H1 (cell line): ENCODE measurements at regions not wholly inside any gene's neighbourhood (a gene's known extent, or its start where the extent isn't known, plus 50 kb on each side); places are given as distances from the start of the nearest gene placed in this dataset.
A peak's percentile ranks its signal among the peaks of the same experiment; 100 is the strongest.

ENCODE experiments used
- CTCF ChIA-PET: fragments of 300-600 bp; sonication (Branson Sonifier 250); formaldehyde crosslinking; loops from one replicate; lab custom pipeline; 2021; ENCODE audit not compliant: partially characterized antibody; lab: Charles Lee
- POLR2A ChIA-PET: fragments of 300-600 bp; sonication (Branson Sonifier 250); formaldehyde crosslinking; loops from one replicate; lab custom pipeline; 2021; ENCODE audit warnings: inconsistent platforms; ENCODE audit not compliant: partially characterized antibody; lab: Charles Lee
- DNase-seq, 2 experiments: peaks; one replicate each; pipeline versions ENCODE4 v3.0.0 to v3.0.0-alpha.2; 2010 to 2022; ENCODE audit warnings: low spot score in 2 of 2, low read depth in 1 of 2, mixed read lengths in 1 of 2
- FAIRE-seq: peaks from 2 replicates; lab custom pipeline; 2011; peaks lifted over from hg19 to GRCh38; lab: Jason Lieb, UNC
- H2AFZ ChIP-seq: 2 replicates; pipeline ENCODE4 v1.8.1; 2012; ENCODE audit warnings: low read length, inconsistent platforms
- H2AK5ac ChIP-seq: 2 replicates; pipeline ENCODE4 v1.6.1; 2013; ENCODE audit warnings: low read depth, low read length
- H2BK120ac ChIP-seq: replicated peaks from 2 replicates; pipeline ENCODE3; 2013; ENCODE audit warnings: low read depth, low read length, inconsistent platforms
- H2BK12ac ChIP-seq: 2 replicates; pipeline ENCODE4 v1.6.1; 2013; ENCODE audit warnings: low read depth, low read length
- H2BK15ac ChIP-seq: 2 replicates; pipeline ENCODE4 v1.6.1; 2013; ENCODE audit warnings: low read length
- H2BK20ac ChIP-seq: 2 replicates; pipeline ENCODE4 v1.6.1; 2013; ENCODE audit warnings: low read length
- H2BK5ac ChIP-seq: 2 replicates; pipeline ENCODE4 v1.6.1; 2013; ENCODE audit warnings: low read depth, low read length
- H3K14ac ChIP-seq: 2 replicates; pipeline ENCODE4 v1.6.1; 2013; ENCODE audit warnings: inconsistent platforms; ENCODE audit not compliant: insufficient read length
- H3K18ac ChIP-seq: 2 replicates; pipeline ENCODE4 v1.6.1; 2013; ENCODE audit warnings: low read length; ENCODE audit errors: extremely low read depth
- H3K23ac ChIP-seq: 2 replicates; pipeline ENCODE4 v1.6.1; 2013; ENCODE audit warnings: inconsistent platforms; ENCODE audit not compliant: insufficient read length
- H3K23me2 ChIP-seq: 2 replicates; pipeline ENCODE4 v1.6.1; 2013; ENCODE audit warnings: low read depth, low read length
- H3K27ac ChIP-seq: 2 replicates; pipeline ENCODE4 v1.6.1; 2011; ENCODE audit warnings: low read depth, low read length, inconsistent platforms
- H3K27me3 ChIP-seq, 4 experiments: replicated peaks in 1 of 4; 1 replicate in 1 of 4; 2 replicates in 3 of 4; pipeline versions ENCODE4 v1.6.1 to v1.8.1; 2011 to 2013; ENCODE audit warnings: low read length in 3 of 4, mild to moderate bottlenecking in 3 of 4, inconsistent platforms in 2 of 4, mixed read lengths in 2 of 4, moderate library complexity in 1 of 4; ENCODE audit not compliant: control insufficient read depth in 3 of 4, insufficient read depth in 3 of 4; ENCODE audit errors: extremely low read depth in 1 of 4
- H3K36me3 ChIP-seq, 4 experiments: 2 replicates each; pipeline versions ENCODE4 v1.6.1 to v1.8.1; 2011 to 2013; ENCODE audit warnings: mild to moderate bottlenecking in 4 of 4, low read length in 3 of 4, moderate library complexity in 2 of 4, control low read depth in 1 of 4, inconsistent platforms in 1 of 4; ENCODE audit not compliant: insufficient read depth in 4 of 4, control insufficient read depth in 2 of 4
- H3K4ac ChIP-seq: replicated peaks from 2 replicates; pipeline ENCODE3; 2013; ENCODE audit warnings: low read length, low read depth, mixed read lengths, inconsistent platforms; ENCODE audit not compliant: insufficient read length
- H3K4me1 ChIP-seq, 4 experiments: replicated peaks in 1 of 4; 1 replicate in 1 of 4; 2 replicates in 3 of 4; pipeline versions ENCODE4 v1.6.1 to v1.8.1; 2011 to 2013; ENCODE audit warnings: low read length in 3 of 4, inconsistent platforms in 2 of 4, mixed read lengths in 1 of 4; ENCODE audit not compliant: insufficient read depth in 4 of 4, control insufficient read depth in 3 of 4
- H3K4me2 ChIP-seq, 2 experiments: 2 replicates each; pipeline versions ENCODE4 v1.6.1 to v1.8.1; 2011 to 2013; ENCODE audit warnings: low read depth in 2 of 2, low read length in 2 of 2, control low read depth in 1 of 2, inconsistent platforms in 1 of 2, mild to moderate bottlenecking in 1 of 2; ENCODE audit not compliant: insufficient read depth in 1 of 2
- H3K4me3 ChIP-seq, 4 experiments: fragments of 200-600, 300-600 bp in 1 of 4; sonication (generic), shearing (Covaris generic), sonication (Bioruptor Twin) in 1 of 4; 2 replicates each; pipeline versions ENCODE4 v1.5.1 to v1.8.1; 2011 to 2016; ENCODE audit warnings: low read length in 4 of 4, low read depth in 3 of 4, control low read depth in 2 of 4, inconsistent platforms in 2 of 4, mild to moderate bottlenecking in 2 of 4, mixed read lengths in 1 of 4, moderate library complexity in 1 of 4; ENCODE audit not compliant: insufficient read depth in 2 of 4; ENCODE audit errors: extremely low read depth in 1 of 4
- H3K56ac ChIP-seq: replicated peaks from 2 replicates; pipeline ENCODE3; 2013; ENCODE audit warnings: low read depth, mild to moderate bottlenecking, mixed read lengths, low read length, inconsistent platforms; ENCODE audit not compliant: insufficient read length
- H3K79me1 ChIP-seq: 2 replicates; pipeline ENCODE4 v1.6.1; 2013; ENCODE audit warnings: low read depth, low read length, control low read depth
- H3K79me2 ChIP-seq, 2 experiments: 2 replicates each; pipeline versions ENCODE4 v1.6.1 to v1.8.1; 2012 to 2013; ENCODE audit warnings: low read length in 2 of 2, mild to moderate bottlenecking in 2 of 2, inconsistent platforms in 1 of 2; ENCODE audit not compliant: insufficient read depth in 2 of 2, control insufficient read depth in 1 of 2
- H3K9ac ChIP-seq, 4 experiments: replicated peaks in 1 of 4; 1 replicate in 1 of 4; 2 replicates in 3 of 4; pipeline versions ENCODE4 v1.6.1 to v1.8.1; 2011 to 2013; ENCODE audit warnings: low read depth in 3 of 4, low read length in 3 of 4, control low read depth in 2 of 4, mild to moderate bottlenecking in 2 of 4, moderate library complexity in 2 of 4, inconsistent platforms in 1 of 4; ENCODE audit errors: extremely low read depth in 1 of 4
- H3K9me3 ChIP-seq, 2 experiments: 2 replicates each; pipeline versions ENCODE4 v1.6.1 to v1.8.1; 2012 to 2013; ENCODE audit warnings: mild to moderate bottlenecking in 2 of 2, moderate library complexity in 2 of 2, control low read depth in 1 of 2, inconsistent platforms in 1 of 2, low read depth in 1 of 2, low read length in 1 of 2, mixed read lengths in 1 of 2; ENCODE audit not compliant: insufficient read depth in 2 of 2
- H4K20me1 ChIP-seq, 2 experiments: replicated peaks in 1 of 2; 2 replicates each; pipeline versions ENCODE3 to v1.8.1; 2011 to 2013; ENCODE audit warnings: inconsistent platforms in 2 of 2, low read length in 2 of 2, mild to moderate bottlenecking in 1 of 2; ENCODE audit not compliant: insufficient read depth in 2 of 2, control insufficient read depth in 1 of 2
- H4K5ac ChIP-seq: 2 replicates; pipeline ENCODE4 v1.6.1; 2013; ENCODE audit warnings: low read length, low read depth, mixed read lengths, inconsistent platforms; ENCODE audit not compliant: insufficient read length
- H4K8ac ChIP-seq: 2 replicates; pipeline ENCODE4 v1.8.0; 2013; ENCODE audit warnings: mild to moderate bottlenecking, moderate library complexity, low read length, inconsistent platforms; ENCODE audit not compliant: insufficient read depth; ENCODE audit errors: extremely low read depth
- H4K91ac ChIP-seq: replicated peaks from 2 replicates; pipeline ENCODE3; 2013; ENCODE audit warnings: low read length, mixed read lengths, inconsistent platforms; ENCODE audit not compliant: insufficient read length
- ASH2L ChIP-seq: fragments of 200-600, 300-600 bp; sonication (generic); IDR thresholded peaks from one replicate; pipeline ENCODE4 v1.7.1; 2017; ENCODE audit warnings: low read length
- ATF3 ChIP-seq: IDR thresholded peaks from 2 replicates; pipeline ENCODE4 v1.6.1; 2011; ENCODE audit warnings: low read depth, mild to moderate bottlenecking, low read length; ENCODE audit not compliant: insufficient read depth
- BRCA1 ChIP-seq: IDR thresholded peaks from 2 replicates; pipeline ENCODE4 v1.6.1; 2012; ENCODE audit warnings: low read depth, low read length, improper control_type of control experiment
- CHD2 ChIP-seq: IDR thresholded peaks from 2 replicates; pipeline ENCODE4 v1.6.1; 2012; ENCODE audit warnings: low read length, improper control_type of control experiment
- CTBP2 ChIP-seq: IDR thresholded peaks from 2 replicates; pipeline ENCODE4 v1.7.0; 2011; ENCODE audit warnings: borderline replicate concordance, mild to moderate bottlenecking, moderate library complexity, mixed read lengths, low read length; ENCODE audit not compliant: insufficient read depth, insufficient read length
- EGR1 ChIP-seq: IDR thresholded peaks from 2 replicates; pipeline ENCODE4 v1.6.1; 2011; ENCODE audit warnings: low read depth, low read length, borderline replicate concordance
- EP300 ChIP-seq, 2 experiments: IDR thresholded peaks; 1 replicate in 1 of 2; 2 replicates in 1 of 2; pipeline ENCODE4 v1.6.1; 2011 to 2012; ENCODE audit warnings: low read depth in 2 of 2, low read length in 2 of 2, mild to moderate bottlenecking in 2 of 2, borderline replicate concordance in 1 of 2, inconsistent platforms in 1 of 2, moderate library complexity in 1 of 2
- KDM1A ChIP-seq: fragments of 200-600, 300-600 bp; sonication (generic); IDR thresholded peaks from 2 replicates; pipeline ENCODE4 v1.7.1; 2016; ENCODE audit warnings: mild to moderate bottlenecking, low read length, borderline replicate concordance
- PHF8 ChIP-seq: fragments of 200-600 bp; sonication (generic); conservative IDR thresholded peaks from 2 replicates; pipeline ENCODE4 v1.7.1; 2012; ENCODE audit warnings: low read depth, mild to moderate bottlenecking, inconsistent platforms, low read length, moderate library complexity
- RNF2 ChIP-seq: fragments of 200-900, 300-1000 bp; sonication (generic); IDR thresholded peaks from 2 replicates; pipeline ENCODE4 v1.7.1; 2016; ENCODE audit warnings: borderline replicate concordance, low read depth, mild to moderate bottlenecking, antibody characterized with exemption, low read length; ENCODE audit not compliant: poor library complexity, severe bottlenecking; ENCODE audit errors: missing control alignments
- RXRA ChIP-seq: IDR thresholded peaks from 2 replicates; pipeline ENCODE4 v1.6.1; 2011; ENCODE audit warnings: low read depth, mild to moderate bottlenecking, low read length, moderate library complexity; ENCODE audit not compliant: insufficient read depth
- TAF1 ChIP-seq: IDR thresholded peaks from 2 replicates; pipeline ENCODE4 v1.6.1; 2011; ENCODE audit warnings: mild to moderate bottlenecking, low read depth, low read length
- TBP ChIP-seq: IDR thresholded peaks from 2 replicates; pipeline ENCODE4 v1.6.1; 2011; ENCODE audit warnings: low read depth, low read length, improper control_type of control experiment
- YY1 ChIP-seq: IDR thresholded peaks from 2 replicates; pipeline ENCODE4 v1.6.1; 2011; ENCODE audit warnings: low read depth, mild to moderate bottlenecking, low read length
- WGBS, 2 experiments: shearing (Covaris generic) in 1 of 2; methylation state at CpG; one replicate each; pipeline versions ENCODE4 v1.1.6 to v1.1.7; 2013 to 2015; ENCODE audit warnings: low lambda C conversion rate in 2 of 2, mixed read lengths in 2 of 2, inconsistent platforms in 1 of 2, low coverage in 1 of 2, missing lambda C conversion rate in 1 of 2; ENCODE audit not compliant: insufficient replicate concordance in 2 of 2, insufficient coverage in 1 of 2, insufficient read length in 1 of 2; ENCODE audit errors: extremely low coverage in 1 of 2, missing lambda C conversion rate in 1 of 2; 5-methylcytosine and 5-hydroxymethylcytosine counted together

- H3K27ac ChIP-seq: no peak overlapping the region
- H3K79me2 ChIP-seq: no peaks in the 10 kb centered on the region
- no peaks in the 10 kb centered on the region for H3K27me3 ChIP-seq
- no peak overlapping the region for H3K4me2 ChIP-seq
- H3K23me2 ChIP-seq: no peaks in the 10 kb centered on the region
- no peaks in the 10 kb centered on the region for H3K36me3 ChIP-seq
- H4K20me1 ChIP-seq: no peaks in the 10 kb centered on the region
- ChIA-PET POLR2A (no interaction called here), CTCF (interaction anchor here (1.4 to 1.7 kb wide), 2 partner anchors 10 to 100 kb away, joined by 4 to 5 read pairs; no protein-coding TSS in a partner anchor)
- WGBS, 2 experiments: 89% methylated on average over 2 of the region's 2 CpGs; no CpG with 5 or more reads in 1 of the 2 experiments
- H4K5ac ChIP-seq: no peak overlapping the region
- H3K79me1 ChIP-seq: no peaks in the 10 kb centered on the region
- no peaks in the 10 kb centered on the region for H3K4me1 ChIP-seq
- no peak overlapping the region for H4K8ac ChIP-seq
- H2BK5ac ChIP-seq: no peak overlapping the region
- H3K56ac ChIP-seq: no peak overlapping the region
- H3K18ac ChIP-seq: no peak overlapping the region
- no peak overlapping the region for H3K4ac ChIP-seq
- H3K9me3 ChIP-seq: no peaks in the 10 kb centered on the region
- FAIRE-seq: no peak
- no peak overlapping the region for H2BK20ac ChIP-seq
- no peak overlapping the region for H3K9ac ChIP-seq
- no peak overlapping the region for H2AK5ac ChIP-seq
- H4K91ac ChIP-seq: no peak overlapping the region
- no peak overlapping the region for H2BK120ac ChIP-seq
- H3K23ac ChIP-seq: no peak overlapping the region
- DNase-seq: peak in 1 of 2 experiments; percentile 20
- H3K4me3 ChIP-seq: no peak overlapping the region
- no peak overlapping the region for H2BK15ac ChIP-seq
- H2AFZ ChIP-seq: no peak overlapping the region
- H2BK12ac ChIP-seq: no peak overlapping the region
- H3K14ac ChIP-seq: no peak overlapping the region
- no peak for TF ChIP-seq RXRA
- TF ChIP-seq CTBP2: no peak
- TF ChIP-seq CHD2: no peak
- TF ChIP-seq EP300 (IDR thresholded peaks at IDR 0.05; ENCODE audit: borderline replicate concordance in 1 of 2, low read depth in 2 of 2, low read length in 2 of 2): no peak
- TF ChIP-seq RNF2: no peak
- TF ChIP-seq TAF1: no peak
- no peak for TF ChIP-seq KDM1A
- TF ChIP-seq YY1: no peak
- TF ChIP-seq TBP: no peak
- no peak for TF ChIP-seq BRCA1
- no peak for TF ChIP-seq EGR1
- no peak for TF ChIP-seq ASH2L
- TF ChIP-seq ATF3: no peak
- TF ChIP-seq PHF8: no peak
Measured at GRCh38 chr7:132045002-132045401, 488.6 kb upstream of the PODXL start.
